NCI-H345 treated with DMSO at 0.1 percent for 48 hours (cell line): ENCODE measurements at regions not wholly inside any gene's neighbourhood (a gene's known extent, or its start where the extent isn't known, plus 50 kb on each side); places are given as distances from the start of the nearest gene placed in this dataset.
"Not testable (repeated sequence)": the region's sequence is repeated elsewhere in the genome, so short reads cannot be mapped to it uniquely, and the experiment has no call there.

Experiments
- DNase-seq: peaks from one replicate; lab custom pipeline; 2025; ENCODE audit not compliant: unreplicated experiment; lab: John Stamatoyannopoulos, UW

DNA sequence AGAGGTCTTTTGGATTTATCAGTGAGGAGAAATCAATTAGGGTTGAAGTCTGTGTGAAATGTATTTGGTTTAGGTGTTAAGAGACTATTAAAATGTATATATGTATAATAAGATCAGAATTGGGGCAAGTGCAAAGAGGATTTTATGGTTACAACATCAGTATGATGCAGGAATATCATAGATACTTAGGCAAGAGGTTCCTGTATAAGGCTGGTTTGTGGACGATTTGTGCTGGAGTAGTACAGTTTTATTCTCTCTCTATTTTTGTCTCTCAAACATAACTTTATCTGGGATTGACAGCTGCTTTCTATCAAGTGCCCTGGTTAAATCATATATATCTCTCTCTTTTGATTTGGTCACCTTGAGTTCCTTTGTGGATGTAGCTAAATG, 142.5 kb downstream of the CTH start:
- DNase-seq: no peak

DNA sequence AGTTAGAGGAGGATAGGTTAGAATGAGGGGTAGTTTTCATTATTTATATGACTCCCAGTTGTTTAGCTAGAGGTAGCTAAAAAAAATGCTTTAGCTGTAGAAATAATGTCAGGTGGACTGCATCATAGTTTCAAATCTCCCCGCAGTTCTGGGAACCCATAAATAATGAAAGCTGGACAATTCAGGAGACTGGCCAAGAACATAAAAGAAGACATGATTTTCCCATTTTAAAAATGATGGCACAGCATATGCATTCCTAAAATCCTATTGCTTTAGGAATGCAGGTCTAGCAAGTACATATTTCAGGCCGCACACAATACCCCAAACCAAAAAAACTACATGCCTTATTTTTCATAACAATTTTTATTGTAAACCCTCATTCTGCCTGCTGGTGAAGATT, 143.3 kb downstream of the CTH start:
- DNase-seq: no peak

DNA sequence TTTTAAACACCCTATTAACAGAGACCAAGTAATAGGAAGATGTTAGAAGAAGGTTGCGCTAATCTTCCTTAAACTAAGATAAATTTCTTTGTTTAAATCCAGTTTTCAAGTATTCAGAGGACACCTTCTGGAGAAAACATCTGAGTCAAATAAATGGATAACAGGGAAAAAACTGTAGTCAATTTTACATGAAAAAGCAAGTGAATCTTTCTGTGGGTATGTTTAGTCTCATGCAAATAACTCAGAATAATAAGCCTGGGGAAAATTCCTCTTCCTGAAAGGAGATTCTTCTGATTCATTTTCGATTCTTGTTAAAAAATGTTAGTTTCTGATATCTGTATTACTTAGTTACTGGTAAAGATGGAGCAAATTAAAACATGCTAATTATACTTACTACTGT, 145.5 kb downstream of the CTH start:
- DNase-seq: no peak

DNA sequence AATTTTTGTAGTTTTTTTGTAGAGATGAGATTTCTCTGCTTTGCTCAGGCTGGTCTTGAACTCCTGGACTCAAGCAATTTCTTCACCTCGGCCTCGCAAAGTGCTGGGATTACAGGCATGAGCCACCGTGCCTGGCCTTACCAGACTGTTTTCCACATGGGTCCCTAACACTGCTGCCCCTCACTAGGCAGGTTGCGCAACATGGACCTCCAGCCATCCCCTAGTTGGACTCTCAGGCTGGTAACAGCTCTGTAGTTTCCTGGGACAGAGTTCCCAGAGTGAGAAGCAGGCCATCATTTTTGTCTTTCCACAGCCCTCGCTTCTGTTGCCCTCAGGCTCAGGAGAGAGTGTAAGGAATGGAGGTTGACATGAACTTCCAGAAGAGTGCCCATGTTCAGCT, 156.1 kb downstream of the CTH start:
- DNase-seq: no peak

DNA sequence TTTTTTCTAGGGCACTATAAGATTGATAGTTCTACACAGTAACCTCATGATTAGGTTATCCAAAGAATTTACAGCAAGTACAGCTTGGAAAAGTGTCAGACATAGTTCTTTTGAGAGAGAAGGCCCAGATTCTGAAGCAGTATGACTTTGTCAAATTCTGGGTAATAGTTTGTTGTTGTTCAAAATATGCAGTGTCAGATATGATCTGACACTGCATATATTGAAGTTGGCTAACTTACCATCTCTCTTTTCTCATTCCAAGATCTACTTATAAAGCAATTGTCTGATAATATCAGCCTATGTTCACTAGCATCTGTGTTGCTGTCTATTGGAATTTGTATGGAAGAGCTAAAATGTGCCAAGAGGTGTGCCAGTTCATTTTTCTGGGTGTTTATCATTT, 160.1 kb downstream of the CTH start:
- no peak for DNase-seq

DNA sequence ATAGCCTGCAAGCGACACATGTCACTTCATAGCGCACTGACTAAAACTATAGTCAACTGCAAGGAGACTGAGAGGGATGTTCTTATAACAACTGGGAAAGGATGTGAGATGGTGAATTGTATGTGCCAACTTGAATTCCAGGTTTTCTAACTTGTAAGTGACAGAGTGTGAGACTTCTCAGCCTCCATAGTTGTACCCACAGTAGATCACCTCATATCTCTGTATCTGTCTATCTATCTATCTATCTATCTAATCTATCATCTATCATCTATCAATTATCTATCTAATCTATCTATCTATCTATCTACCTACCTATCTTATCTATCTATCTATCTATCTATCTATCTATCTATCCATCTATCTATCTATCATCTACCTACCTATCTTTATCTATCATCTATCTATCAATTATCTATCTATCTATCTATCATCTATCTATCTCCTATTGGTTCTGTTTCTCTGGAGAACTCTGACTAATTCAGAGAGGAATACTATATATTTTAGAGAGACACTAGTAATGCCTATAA, 162.3 kb downstream of the CTH start:
- no peak for DNase-seq

DNA sequence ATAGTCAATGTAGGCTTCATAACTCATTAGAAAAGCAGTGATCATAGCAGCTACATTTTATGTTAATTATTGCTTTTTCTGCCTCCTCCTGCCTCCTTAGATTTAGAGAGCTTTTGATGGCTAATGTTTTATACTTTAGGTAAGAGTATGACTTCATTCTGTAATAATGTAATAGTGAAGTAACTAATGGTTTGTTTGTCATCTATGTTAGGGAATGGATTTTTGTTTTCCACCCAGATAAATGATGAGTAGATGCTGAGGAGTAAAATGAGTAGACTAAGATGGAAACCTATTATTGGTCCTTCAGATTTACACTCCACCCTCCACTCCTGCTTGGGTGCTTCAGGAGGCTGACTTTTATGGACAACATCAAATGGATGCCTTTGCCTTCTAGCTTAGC, 170.6 kb downstream of the CTH start:
- no peak for DNase-seq

DNA sequence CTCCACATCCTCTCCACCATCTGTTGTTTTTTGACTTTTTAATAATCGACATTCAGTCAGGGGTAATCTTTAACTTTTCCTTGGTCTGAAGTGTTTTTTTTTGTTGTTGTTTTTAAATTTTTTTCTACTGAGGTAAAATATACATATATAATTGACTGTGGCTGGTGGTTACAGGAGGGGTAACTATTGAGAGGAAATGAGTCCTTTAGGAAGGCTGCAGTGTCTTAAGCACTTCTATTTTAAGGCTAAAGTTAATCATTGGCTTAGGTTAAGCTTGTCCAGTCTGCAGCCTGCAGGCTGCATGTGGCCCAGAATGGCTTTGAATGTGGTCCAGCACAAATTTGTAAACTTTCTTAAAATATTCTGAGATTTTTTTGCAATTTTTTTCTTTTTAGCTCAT, 172.5 kb downstream of the CTH start:
- DNase-seq: no peak

DNA sequence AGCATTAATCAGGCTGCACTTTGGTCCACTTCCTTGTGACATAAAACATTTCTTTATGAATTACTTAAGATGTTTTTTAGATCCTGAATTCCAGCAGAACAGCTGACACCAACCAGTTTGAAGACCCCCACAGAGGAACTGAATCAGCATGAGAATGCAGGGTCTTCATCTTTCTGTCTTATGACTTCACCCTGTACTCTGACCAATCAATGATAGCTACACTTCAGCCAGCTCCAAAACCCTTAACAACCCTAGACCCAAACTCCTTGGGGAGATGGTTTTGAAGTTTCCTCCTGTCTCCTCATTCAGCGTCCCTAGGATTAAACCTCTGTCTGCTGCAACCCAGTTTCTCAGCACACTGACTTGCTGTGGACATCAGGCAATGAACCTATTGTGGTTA, 175.0 kb downstream of the CTH start:
- no peak for DNase-seq

DNA sequence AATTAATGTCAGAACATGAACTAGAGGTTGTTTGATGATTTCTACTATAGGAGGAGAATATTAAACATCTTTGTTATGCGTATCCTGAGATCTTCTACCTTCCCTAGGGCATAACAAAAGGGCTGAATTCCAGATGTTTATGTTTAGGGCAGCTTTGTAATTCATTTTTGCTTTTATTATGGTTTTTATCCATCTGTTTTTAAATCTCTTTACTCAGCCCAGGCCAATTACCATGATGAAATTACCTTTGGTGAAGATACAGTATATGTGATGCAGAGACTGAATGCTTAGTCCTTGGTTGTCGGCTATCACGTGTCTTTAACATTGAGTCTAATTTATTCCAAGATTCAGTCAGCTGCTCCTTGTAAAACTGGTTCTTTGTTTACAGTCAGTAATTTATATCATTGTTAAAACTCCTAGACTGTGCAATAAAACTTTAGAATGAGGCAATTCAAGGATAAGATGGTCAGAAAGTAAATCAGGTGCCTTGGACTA, 176.9 kb downstream of the CTH start:
- no peak for DNase-seq

DNA sequence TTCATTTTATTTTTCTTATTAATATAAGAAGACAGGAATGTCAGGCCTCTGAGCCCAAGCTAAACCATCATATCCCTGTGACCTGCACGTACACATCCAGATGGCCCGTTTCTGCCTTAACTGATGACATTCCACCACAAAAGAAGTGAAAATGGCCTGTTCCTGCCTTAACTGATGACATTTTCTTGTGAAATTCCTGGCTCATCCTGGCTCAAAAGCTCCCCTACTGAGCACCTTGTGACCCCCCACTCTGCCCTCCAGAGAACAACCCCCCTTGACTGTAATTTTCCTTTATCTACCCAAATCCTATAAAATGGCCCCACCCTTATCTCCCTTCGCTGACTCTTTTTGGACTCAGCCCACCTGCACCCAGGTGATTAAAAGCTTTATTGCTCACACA, 182.5 kb downstream of the CTH start:
- not testable (repeated sequence) for DNase-seq

DNA sequence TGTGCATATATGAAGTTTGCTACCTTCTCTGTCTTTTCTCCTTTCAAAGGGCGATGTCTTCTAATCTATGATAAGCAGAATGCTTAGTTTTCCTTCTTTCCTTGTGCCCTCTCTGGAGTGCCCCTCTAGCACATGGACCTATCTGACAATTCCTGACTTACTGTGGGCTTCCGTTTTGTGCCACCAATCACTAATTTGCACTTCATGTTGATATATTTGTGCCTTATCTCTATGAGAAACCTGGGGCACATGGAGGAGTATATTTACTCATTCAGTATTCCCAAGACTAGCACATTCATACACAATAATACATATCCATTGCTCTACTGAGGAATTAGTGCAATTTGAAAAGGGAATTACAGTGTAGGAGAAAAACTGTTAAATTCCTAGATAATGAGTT, 197.7 kb downstream of the CTH start:
- DNase-seq: no peak

DNA sequence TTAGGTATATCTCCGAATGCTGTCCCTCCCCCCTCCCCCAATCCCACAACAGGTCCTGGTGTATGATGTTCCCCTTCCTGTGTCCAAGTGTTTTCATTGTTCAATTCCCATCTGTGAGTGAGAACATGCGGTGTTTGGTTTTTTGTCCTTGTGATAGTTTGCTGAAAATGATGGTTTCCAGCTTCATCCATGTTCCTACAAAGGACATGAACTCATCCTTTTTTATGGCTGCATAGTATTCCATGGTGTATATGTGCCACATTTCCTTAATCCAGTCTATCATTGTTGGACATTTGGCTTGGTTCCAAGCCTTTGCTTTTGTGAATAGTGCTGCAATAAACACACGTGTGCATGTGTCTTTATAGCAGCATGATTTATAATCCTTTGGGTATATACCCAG, 199.1 kb downstream of the CTH start:
- not testable (repeated sequence) for DNase-seq

DNA sequence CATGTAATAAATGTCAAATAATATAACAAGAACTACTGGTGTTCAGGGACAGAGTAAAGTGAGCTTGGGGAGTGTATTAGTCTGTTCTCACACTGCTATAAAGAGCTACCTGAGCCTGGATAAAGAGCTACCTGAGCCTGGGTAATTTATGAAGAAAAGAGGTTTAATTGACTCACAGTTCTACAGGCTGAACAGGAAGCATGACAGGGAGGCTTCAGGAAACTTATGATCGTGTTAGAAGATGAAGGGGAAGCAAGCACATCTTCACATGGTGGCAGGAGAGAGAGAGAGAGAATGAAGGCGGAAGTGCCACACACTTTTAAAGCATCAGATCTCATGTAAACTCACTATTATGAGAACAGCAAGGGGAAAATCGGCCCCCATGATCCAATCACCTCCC, 205.9 kb downstream of the CTH start:
- DNase-seq: no peak

DNA sequence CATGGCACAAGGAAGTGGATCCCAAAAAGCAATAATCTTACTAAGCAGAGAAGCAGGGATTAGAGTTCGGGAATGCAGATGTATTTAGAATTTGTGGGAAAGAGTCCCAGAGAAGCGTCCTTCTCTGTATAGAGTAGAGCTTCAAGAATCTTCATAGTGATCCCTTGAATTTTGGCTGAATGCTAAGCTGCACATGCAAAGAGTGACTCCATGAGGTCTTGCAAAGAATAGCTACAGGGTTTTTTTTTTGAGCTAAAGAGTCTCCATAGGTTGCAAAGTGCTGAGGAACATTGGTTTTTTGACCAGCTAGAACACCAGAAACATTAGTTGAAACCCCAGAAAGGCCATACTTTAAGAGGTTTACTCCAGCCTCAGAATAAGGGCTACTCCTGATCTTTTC, 206.7 kb downstream of the CTH start:
- no peak for DNase-seq

DNA sequence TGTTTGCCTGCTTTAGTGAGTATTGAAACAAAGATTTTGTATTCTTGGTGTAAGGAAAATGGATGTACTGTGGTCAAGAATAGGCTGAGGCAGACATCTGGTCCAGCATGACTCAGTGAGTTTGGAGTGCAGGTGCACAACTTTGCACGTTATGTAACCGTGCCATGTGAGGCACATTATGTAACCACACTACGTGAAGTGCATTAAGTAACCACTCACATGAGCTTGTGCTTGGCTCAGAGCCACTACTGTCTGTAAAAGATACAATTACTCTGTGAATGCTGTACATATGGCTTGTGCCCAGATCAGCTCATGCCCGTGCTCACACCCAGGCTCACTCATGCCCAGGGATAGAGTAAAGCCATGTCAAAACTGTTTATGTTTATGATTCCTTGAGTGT, 216.8 kb downstream of the CTH start:
- DNase-seq: peak; percentile 18

DNA sequence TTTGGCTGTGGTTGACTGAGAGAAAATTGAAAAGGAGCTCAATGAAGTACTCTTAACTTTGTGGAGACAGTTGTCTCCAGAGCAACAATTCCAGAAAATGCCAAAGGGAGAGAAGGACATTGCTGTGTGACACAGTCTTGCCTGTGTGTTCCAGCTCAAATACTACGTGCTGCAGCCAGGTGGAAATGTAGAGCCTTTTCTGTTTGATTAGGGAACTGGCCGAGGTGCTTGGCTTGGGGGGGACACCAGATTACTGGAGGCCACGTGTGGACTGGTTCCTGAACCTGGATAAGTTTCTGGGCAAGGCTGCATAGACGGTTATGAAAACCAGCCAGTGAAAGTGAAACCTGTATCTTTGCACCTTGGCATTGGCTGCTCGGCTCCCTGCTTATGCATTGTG, 217.9 kb downstream of the CTH start:
- DNase-seq: no peak

DNA sequence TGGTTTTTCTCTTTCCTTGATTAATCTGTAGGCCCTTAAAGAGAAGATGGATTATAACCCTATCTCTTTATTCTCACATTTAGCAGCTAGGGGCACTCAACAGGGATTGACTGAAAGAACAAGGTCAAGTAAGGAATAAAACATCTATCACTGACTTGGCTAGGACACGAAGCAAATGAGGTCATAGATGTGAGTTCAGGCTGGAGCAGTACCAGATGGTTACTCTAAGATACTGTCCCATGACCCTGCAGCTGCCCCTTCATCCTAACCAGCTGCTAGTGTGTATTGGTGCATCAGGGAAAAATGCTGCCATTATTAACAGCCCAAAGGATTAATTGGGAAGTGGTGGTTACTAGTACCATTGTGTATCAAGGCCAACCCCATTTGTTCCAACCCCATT, 221.9 kb downstream of the CTH start:
- DNase-seq: no peak

DNA sequence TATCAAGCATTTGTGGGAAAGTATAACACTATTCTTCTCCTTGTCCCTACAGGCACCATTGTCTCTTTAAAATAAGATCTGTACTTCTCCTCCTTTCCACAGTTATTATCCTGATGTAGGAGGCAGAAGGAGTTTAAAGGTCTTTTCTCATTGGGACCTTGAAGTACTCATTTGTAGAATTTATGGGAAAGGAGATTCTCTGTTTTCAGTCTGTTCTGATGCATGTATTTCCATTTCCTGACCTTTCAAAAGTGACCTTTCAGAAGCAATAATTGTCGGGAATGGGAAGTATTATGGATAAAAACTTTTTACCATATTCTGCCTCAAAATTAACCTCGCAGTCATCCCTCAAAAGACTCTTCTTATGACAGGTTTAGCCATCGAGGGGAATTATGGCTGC, 224.8 kb downstream of the CTH start:
- no peak for DNase-seq

DNA sequence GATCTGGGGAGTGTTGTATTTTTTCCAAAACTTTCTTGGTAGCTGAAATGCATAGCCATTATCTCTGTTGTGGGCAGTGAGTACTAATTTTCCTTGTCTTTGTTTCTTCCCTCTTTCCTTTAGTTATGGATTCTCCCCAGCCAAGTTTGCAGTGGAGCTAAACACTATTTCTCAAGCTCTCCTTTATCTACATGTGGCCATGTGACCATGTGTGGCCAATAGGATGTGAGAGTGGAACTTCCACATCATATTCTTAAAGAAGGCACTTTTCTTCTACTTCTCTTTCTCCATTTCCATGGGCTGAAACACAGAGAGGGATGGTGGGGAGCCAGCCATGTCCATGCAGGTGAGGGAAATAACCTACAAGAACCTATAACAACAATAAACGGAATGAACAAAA, 230.8 kb downstream of the CTH start:
- no peak for DNase-seq

DNA sequence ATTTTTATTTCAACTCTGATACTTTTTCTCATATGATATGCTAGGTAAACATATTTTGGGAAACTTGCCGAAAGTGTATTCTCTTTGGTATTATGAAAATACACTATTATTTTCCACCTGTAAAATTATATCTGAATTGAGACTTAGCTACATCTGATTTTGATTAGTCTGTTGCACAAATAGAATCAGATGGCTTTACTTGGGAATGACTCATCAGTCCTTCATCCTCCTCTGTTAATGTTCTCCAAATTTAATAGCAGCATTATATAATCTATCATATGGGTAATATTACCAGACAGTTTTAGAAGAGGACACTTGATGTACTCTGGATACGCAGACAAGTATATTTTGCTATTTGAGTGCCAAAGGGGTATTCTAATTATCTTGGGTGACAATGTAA, 245.3 kb downstream of the CTH start:
- DNase-seq: no peak

DNA sequence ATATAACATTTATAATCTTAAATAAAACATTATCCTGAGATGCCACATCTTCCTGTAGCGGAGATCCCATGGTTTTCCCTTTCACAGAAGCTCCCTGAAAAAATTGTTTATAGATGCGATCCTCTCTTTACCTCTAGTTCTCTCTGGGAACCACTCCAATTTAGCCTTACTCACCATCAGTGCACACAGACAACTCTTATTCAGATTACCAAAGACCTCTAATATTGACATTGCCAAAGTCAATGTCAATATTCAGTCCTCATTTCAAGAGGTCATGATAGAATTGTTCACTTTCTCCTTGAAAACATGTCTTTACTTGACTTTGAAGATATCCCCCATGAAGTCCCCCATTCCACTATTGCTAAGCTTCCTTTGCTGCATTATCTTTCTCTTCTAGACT, 248.8 kb downstream of the CTH start:
- no peak for DNase-seq

DNA sequence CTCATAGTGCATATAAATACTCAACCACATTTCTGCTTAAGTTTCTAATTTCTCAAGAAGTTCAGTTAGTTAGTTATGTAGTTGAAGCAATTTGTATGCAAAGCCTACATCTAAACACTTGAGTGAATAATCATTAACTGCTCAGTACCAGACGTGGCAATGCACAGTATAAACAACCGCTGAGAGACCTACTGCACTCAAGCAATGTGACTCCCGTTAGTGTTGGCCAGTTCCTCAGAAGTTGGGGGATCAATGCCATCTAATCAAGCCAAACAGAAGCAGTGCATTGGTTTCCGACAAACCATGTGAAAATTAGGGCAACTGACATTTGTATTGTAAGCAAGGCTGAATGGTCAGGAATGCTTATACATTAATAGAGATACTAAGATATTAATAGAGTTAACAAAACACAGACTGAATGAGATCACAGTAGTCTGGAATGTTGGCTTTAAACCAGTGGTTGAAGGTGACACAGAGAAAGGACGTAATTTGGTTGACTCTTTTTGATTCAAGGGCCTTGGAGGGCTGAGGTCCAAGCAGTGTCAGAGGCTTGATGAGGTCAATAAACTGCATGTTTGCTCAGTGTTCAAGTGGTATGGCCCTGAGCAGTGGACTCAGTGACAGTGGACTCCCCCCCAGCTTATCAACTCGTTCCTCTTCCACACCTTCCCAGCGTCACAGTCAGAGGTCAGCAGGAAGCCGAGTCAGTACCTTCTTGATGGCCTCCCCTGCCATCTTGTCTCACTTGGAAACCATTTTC, 255.5 kb downstream of the CTH start:
- DNase-seq: no peak
